Upper lobe of left lung (tissue), 4 donors: ENCODE measurements at regions not wholly inside any gene's neighbourhood (a gene's known extent, or its start where the extent isn't known, plus 50 kb on each side); places are given as distances from the start of the nearest gene placed in this dataset.

Experiments
- POLR2A ChIP-seq, 4 donors: fragments of 450-650 bp; IDR thresholded peaks; one replicate each; pipeline ENCODE4 v1.5.1; 2016 to 2017; ENCODE audit warnings: antibody characterized with exemption in 4 of 4, mild to moderate bottlenecking in 2 of 4
- TF ChIP-seq, protein P1 (sequence below), 6 experiments: fragments of 450-650 bp in 4 of 6; fragments of 200-600 bp in 2 of 6; sonication (generic) in 2 of 6; IDR thresholded peaks; one replicate each; pipeline ENCODE4 v1.5.1; 2016 to 2019; ENCODE audit warnings: antibody characterized with exemption in 6 of 6

DNA sequence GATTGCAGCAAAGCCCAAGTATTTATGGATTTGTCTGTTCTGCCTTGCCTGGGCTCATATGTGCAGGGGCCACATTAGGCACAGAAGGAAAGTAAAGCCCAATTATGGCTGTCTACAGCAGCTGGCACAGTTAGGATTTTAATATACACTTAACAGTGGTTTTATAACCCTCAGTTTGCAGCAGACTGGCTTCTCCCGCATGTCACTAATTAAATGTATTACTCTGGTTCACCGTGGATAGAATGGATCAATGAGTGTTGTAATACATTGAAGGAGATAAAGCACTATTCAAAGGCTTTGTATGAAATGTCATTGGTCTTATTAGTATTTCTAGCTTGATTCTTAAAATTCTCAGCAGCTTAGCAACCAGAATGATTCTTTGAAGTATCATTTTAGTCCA, 320.2 kb downstream of the KCNS3 start:
- TF ChIP-seq POLR2A (IDR thresholded peaks at IDR 0.05) = no peak
- TF ChIP-seq, protein P1, sequence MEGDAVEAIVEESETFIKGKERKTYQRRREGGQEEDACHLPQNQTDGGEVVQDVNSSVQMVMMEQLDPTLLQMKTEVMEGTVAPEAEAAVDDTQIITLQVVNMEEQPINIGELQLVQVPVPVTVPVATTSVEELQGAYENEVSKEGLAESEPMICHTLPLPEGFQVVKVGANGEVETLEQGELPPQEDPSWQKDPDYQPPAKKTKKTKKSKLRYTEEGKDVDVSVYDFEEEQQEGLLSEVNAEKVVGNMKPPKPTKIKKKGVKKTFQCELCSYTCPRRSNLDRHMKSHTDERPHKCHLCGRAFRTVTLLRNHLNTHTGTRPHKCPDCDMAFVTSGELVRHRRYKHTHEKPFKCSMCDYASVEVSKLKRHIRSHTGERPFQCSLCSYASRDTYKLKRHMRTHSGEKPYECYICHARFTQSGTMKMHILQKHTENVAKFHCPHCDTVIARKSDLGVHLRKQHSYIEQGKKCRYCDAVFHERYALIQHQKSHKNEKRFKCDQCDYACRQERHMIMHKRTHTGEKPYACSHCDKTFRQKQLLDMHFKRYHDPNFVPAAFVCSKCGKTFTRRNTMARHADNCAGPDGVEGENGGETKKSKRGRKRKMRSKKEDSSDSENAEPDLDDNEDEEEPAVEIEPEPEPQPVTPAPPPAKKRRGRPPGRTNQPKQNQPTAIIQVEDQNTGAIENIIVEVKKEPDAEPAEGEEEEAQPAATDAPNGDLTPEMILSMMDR (IDR thresholded peaks at IDR 0.05) = no peak
